OCI-LY7 (cell line): ENCODE measurements at regions not wholly inside any gene's neighbourhood (a gene's known extent, or its start where the extent isn't known, plus 50 kb on each side); places are given as distances from the start of the nearest gene placed in this dataset.

Source experiments
- BruUV-seq: library from RNA; stranded (reverse); fragments of 400-500 nt; replicated peaks from 2 replicates; lab custom pipeline; 2021; lab: Mats Ljungman, UMichigan
- CTCF ChIA-PET: fragments of 300-600 bp; sonication (Branson Sonifier 250); formaldehyde crosslinking; loops from one replicate; lab custom pipeline; 2022; ENCODE audit warnings: antibody characterized with exemption; ENCODE audit not compliant: unreplicated experiment; lab: Charles Lee
- POLR2A ChIA-PET: fragments of 300-600 bp; sonication (Branson Sonifier 250); formaldehyde crosslinking; loops from one replicate; lab custom pipeline; 2022; ENCODE audit warnings: antibody characterized with exemption; lab: Charles Lee
- DNase-seq: peaks from one replicate; pipeline ENCODE4 v3.0.0-alpha.2; 2015; ENCODE audit warnings: low spot score
- H2AFZ ChIP-seq: fragments of 200-600 bp; sonication (generic), shearing (Covaris generic); 2 replicates; pipeline ENCODE4 v1.6.1; 2014; ENCODE audit warnings: mild to moderate bottlenecking, antibody characterized with exemption, low read length, moderate library complexity
- H3K27ac ChIP-seq: fragments of 200-600 bp; sonication (generic); 2 replicates; pipeline ENCODE4 v1.5.1; 2014; ENCODE audit warnings: mixed run types, low read depth, mild to moderate bottlenecking, moderate library complexity, low read length, inconsistent platforms; ENCODE audit not compliant: poor library complexity, severe bottlenecking
- H3K36me3 ChIP-seq: fragments of 200-600 bp; sonication (generic); 2 replicates; pipeline ENCODE4 v1.6.1; 2014; ENCODE audit warnings: mild to moderate bottlenecking, antibody characterized with exemption, low read length, moderate library complexity, mixed read lengths; ENCODE audit not compliant: insufficient read depth
- H3K4me1 ChIP-seq: fragments of 200-600 bp; sonication (generic); 2 replicates; pipeline ENCODE4 v1.5.1; 2014; ENCODE audit warnings: mild to moderate bottlenecking, low read length; ENCODE audit not compliant: insufficient read depth, poor library complexity, severe bottlenecking
- H3K4me2 ChIP-seq: fragments of 200-600 bp; sonication (generic); 2 replicates; pipeline ENCODE4 v1.6.1; 2014; ENCODE audit warnings: mild to moderate bottlenecking, low read length
- H3K4me3 ChIP-seq: fragments of 200-600 bp; sonication (generic); 2 replicates; pipeline ENCODE4 v1.5.1; 2014; ENCODE audit warnings: mild to moderate bottlenecking, low read depth, low read length; ENCODE audit not compliant: poor library complexity, severe bottlenecking
- H3K79me2 ChIP-seq: fragments of 200-600 bp; sonication (generic); 2 replicates; pipeline ENCODE4 v1.6.1; 2016; ENCODE audit warnings: low read depth, mild to moderate bottlenecking, low read length, moderate library complexity, mixed read lengths; ENCODE audit not compliant: insufficient read depth
- H3K9me2 ChIP-seq: fragments of 200-600 bp; sonication (generic); 2 replicates; pipeline ENCODE4 v1.6.1; 2016; ENCODE audit warnings: mild to moderate bottlenecking, low read length, mixed read lengths; ENCODE audit not compliant: insufficient read depth
- H3K9me3 ChIP-seq: fragments of 200-600 bp; sonication (generic); 2 replicates; pipeline ENCODE4 v1.6.1; 2014; ENCODE audit warnings: mild to moderate bottlenecking, mixed run types, low read length, mixed read lengths
- H4K20me1 ChIP-seq: fragments of 200-600 bp; sonication (generic); 2 replicates; pipeline ENCODE4 v1.6.1; 2014; ENCODE audit warnings: mild to moderate bottlenecking, antibody characterized with exemption, low read length, moderate library complexity, mixed read lengths; ENCODE audit not compliant: insufficient read depth
- EZH2phosphoT487 ChIP-seq: fragments of 200-600 bp; sonication (generic); IDR thresholded peaks from 2 replicates; pipeline ENCODE4 v1.6.1; 2018; ENCODE audit warnings: low read depth, borderline replicate concordance, mild to moderate bottlenecking, mixed run types, antibody characterized with exemption, low read length, moderate library complexity, mixed read lengths
- intact Hi-C: fragments of 100-400 bp; cut with micrococcal nuclease; formaldehyde crosslinking; loops from one replicate; pipeline ENCODE4 v1.10.0; 2022; ENCODE audit not compliant: unreplicated experiment
- TF ChIP-seq, protein P1 (sequence below): fragments of 200-600 bp; sonication (generic); conservative IDR thresholded peaks from 2 replicates; pipeline ENCODE4 v1.5.1; 2014; ENCODE audit warnings: mild to moderate bottlenecking, antibody characterized with exemption, low read length, moderate library complexity, mixed read lengths

- ChIA-PET POLR2A (interaction anchor here (0.6 kb wide), 1 partner anchor 1854 kb away, joined by 3 read pairs; no protein-coding TSS in a partner anchor), CTCF (no interaction called here)
- H2AFZ ChIP-seq, result no peak overlapping the region
- no peak for DNase-seq
- H3K79me2 ChIP-seq, result no peaks in the 10 kb centered on the region
- no peak overlapping the region for H3K4me3 ChIP-seq
- no peaks in the 10 kb centered on the region for H3K9me2 ChIP-seq
- intact Hi-C loops, result no loop called here
- H3K36me3 ChIP-seq, result no peaks in the 10 kb centered on the region
- H3K9me3 ChIP-seq, result no peaks in the 10 kb centered on the region
- no peak overlapping the region for H3K4me2 ChIP-seq
- no peak overlapping the region for H3K27ac ChIP-seq
- no peaks in the 10 kb centered on the region for H3K4me1 ChIP-seq
- no peak for TF ChIP-seq EZH2phosphoT487
- TF ChIP-seq, protein P1, sequence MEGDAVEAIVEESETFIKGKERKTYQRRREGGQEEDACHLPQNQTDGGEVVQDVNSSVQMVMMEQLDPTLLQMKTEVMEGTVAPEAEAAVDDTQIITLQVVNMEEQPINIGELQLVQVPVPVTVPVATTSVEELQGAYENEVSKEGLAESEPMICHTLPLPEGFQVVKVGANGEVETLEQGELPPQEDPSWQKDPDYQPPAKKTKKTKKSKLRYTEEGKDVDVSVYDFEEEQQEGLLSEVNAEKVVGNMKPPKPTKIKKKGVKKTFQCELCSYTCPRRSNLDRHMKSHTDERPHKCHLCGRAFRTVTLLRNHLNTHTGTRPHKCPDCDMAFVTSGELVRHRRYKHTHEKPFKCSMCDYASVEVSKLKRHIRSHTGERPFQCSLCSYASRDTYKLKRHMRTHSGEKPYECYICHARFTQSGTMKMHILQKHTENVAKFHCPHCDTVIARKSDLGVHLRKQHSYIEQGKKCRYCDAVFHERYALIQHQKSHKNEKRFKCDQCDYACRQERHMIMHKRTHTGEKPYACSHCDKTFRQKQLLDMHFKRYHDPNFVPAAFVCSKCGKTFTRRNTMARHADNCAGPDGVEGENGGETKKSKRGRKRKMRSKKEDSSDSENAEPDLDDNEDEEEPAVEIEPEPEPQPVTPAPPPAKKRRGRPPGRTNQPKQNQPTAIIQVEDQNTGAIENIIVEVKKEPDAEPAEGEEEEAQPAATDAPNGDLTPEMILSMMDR, result no peak
- BruUV-seq, result no TSS peak
- no peaks in the 10 kb centered on the region for H4K20me1 ChIP-seq
These were observed 84.6 kb downstream of the ELOVL4 start for GRCh38 chr6:79862711-79863110.

DNA sequence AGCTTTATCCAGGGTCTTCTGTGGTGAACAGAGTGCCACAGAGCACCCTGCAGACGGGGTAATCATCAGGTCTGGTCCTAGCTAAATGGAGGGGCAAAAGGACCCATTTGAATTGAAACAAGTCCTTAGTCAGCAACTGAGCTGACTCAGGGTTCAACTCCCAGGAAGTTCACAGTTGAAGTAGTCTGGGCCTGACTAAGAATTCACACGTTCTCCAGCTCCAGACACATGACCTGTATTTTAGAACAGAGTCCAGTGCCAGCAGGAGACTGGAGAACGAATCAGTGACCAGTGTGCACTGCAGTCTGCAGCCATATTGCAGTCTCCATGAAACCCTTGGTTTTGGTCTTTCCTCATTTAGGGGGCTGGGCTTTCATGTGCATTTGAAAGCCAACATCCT is 85.2 kb downstream of the ELOVL4 start:
- Histone ChIP-seq H3K9me2 (no peaks in the 10 kb centered on the region), H3K9me3 (no peaks in the 10 kb centered on the region), H3K79me2 (no peaks in the 10 kb centered on the region), H3K4me3 (no peak overlapping the region), H2AFZ (no peak overlapping the region), H3K36me3 (no peaks in the 10 kb centered on the region), H3K27ac (no peak overlapping the region), H3K4me1 (no peaks in the 10 kb centered on the region), H3K4me2 (no peak overlapping the region), H4K20me1 (no peaks in the 10 kb centered on the region)
- no TSS peak for BruUV-seq
- intact Hi-C loops, result no loop called here
- POLR2A ChIA-PET, result interaction anchor here (0.6 kb wide), 1 partner anchor 1854 kb away, joined by 3 read pairs; no protein-coding TSS in a partner anchor
- TF ChIP-seq, protein P1, result no peak
- TF ChIP-seq EZH2phosphoT487, result no peak
- no peak for DNase-seq
- CTCF ChIA-PET, result no interaction called here

DNA sequence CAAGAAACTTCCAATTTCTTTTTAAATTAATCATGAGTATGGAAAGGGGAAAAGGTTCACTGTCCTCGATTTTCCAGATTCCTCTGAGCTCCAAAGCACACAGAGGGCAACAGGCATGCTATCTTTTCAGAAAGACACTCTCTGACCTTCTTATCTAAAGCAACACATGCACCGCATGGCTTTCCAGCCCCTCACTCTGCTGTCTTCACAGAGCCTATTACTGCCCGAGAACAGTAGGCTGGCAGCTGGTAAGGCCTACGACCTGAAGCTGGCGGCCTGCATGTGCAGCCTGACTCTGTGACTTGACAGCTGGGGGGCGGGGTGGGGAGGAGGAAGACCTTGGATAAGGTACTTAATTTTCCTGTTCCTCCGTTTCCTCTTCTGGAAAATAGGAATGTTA is 86.3 kb downstream of the ELOVL4 start:
- Histone ChIP-seq H3K4me2 (no peak overlapping the region), H2AFZ (no peak overlapping the region), H3K79me2 (no peaks in the 10 kb centered on the region), H4K20me1 (no peaks in the 10 kb centered on the region), H3K9me3 (no peaks in the 10 kb centered on the region), H3K27ac (no peak overlapping the region), H3K4me1 (no peaks in the 10 kb centered on the region), H3K4me3 (no peak overlapping the region), H3K36me3 (no peaks in the 10 kb centered on the region), H3K9me2 (no peaks in the 10 kb centered on the region)
- intact Hi-C loops, result no loop called here
- POLR2A ChIA-PET, result interaction anchor here (0.6 kb wide), 1 partner anchor 328 kb away, joined by 4 read pairs; no protein-coding TSS in a partner anchor
- BruUV-seq, result no TSS peak
- CTCF ChIA-PET, result no interaction called here
- TF ChIP-seq EZH2phosphoT487, result no peak
- TF ChIP-seq, protein P1, result no peak
- no peak for DNase-seq
